Body of pancreas (tissue), 4 donors: ENCODE measurements at regions not wholly inside any gene's neighbourhood (a gene's known extent, or its start where the extent isn't known, plus 50 kb on each side); places are given as distances from the start of the nearest gene placed in this dataset.

Experiments
- POLR2A ChIP-seq, 3 donors: fragments of 450-650 bp; IDR thresholded peaks; one replicate each; pipeline ENCODE4 v1.6.1; 2016; ENCODE audit warnings: antibody characterized with exemption in 3 of 3, mild to moderate bottlenecking in 2 of 3
- TF ChIP-seq, protein P1 (sequence below), 7 experiments: fragments of 450-650 bp in 4 of 7; fragments of 200-600 bp in 3 of 7; sonication (generic) in 3 of 7; IDR thresholded peaks; one replicate each; pipeline ENCODE4 v1.5.1; 2016 to 2019; ENCODE audit warnings: antibody characterized with exemption in 7 of 7

DNA sequence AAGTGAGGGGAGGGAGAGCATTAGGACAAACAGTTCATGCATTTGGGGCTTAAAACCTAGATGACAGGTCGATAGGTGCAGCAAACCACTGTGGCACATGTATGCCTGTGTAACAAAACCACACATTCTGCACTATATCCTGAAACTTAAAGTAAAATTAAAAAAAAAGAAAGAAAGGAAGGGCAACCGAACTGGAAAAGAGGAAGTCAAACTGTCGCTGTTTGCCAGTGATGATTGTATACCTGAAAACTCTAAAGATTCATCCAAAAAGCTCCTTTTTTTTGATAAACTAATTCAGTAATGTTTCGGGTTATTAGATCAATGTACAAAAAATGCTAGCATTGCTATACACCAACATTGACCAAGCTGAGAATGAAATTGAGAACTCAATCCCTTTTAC is 259.0 kb upstream of the ALG10 start:
- TF ChIP-seq, protein P1, sequence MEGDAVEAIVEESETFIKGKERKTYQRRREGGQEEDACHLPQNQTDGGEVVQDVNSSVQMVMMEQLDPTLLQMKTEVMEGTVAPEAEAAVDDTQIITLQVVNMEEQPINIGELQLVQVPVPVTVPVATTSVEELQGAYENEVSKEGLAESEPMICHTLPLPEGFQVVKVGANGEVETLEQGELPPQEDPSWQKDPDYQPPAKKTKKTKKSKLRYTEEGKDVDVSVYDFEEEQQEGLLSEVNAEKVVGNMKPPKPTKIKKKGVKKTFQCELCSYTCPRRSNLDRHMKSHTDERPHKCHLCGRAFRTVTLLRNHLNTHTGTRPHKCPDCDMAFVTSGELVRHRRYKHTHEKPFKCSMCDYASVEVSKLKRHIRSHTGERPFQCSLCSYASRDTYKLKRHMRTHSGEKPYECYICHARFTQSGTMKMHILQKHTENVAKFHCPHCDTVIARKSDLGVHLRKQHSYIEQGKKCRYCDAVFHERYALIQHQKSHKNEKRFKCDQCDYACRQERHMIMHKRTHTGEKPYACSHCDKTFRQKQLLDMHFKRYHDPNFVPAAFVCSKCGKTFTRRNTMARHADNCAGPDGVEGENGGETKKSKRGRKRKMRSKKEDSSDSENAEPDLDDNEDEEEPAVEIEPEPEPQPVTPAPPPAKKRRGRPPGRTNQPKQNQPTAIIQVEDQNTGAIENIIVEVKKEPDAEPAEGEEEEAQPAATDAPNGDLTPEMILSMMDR (IDR thresholded peaks at IDR 0.05) = no peak
- TF ChIP-seq POLR2A (IDR thresholded peaks at IDR 0.05) = no peak
